Mammary epithelial cell (primary cell): ENCODE measurements at regions not wholly inside any gene's neighbourhood (a gene's known extent, or its start where the extent isn't known, plus 50 kb on each side); places are given as distances from the start of the nearest gene placed in this dataset.

Source experiments
- CTCF ChIP-seq, 2 donors: IDR thresholded peaks in 1 of 2; conservative IDR thresholded peaks in 1 of 2; 2 replicates each; pipeline ENCODE4 v1.5.1; 2011 to 2012; ENCODE audit warnings: inconsistent platforms in 2 of 2, low read length in 2 of 2, mild to moderate bottlenecking in 2 of 2, control low read depth in 1 of 2, low read depth in 1 of 2; ENCODE audit not compliant: insufficient read depth in 1 of 2; ENCODE audit errors: extremely low read depth in 1 of 2
- EZH2 ChIP-seq: IDR thresholded peaks from 2 replicates; pipeline ENCODE4 v1.6.1; 2012; ENCODE audit warnings: low read length, inconsistent platforms, borderline replicate concordance

DNA sequence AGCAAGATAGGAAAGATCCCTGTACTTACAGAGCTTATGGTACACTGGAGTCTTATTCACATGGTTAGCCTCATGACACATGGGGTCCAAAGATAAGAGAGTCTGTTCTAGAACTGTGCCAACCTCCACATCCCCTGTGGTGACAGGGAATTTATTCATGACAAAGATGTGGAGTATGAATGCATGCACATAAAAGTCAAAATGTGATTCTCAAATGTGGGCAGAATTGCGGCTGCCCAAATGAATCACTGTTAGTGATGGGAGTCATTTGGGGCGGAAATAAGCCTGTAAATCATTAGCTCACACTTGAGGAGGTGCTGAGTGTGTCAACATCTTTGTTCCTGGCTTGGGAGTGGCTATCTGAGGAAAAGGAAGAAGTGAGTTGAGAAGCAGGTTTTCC lies 560.6 kb downstream of the SLC4A3 start:
- no peak for TF ChIP-seq CTCF (conservative IDR thresholded peaks at IDR 0.05 in 1 of 2, IDR thresholded peaks at IDR 0.05 in 1 of 2; ENCODE audit: extremely low read depth in 1 of 2, insufficient read depth in 1 of 2, low read depth in 1 of 2, low read length in 2 of 2)
- no peak for TF ChIP-seq EZH2
